ENCODE measurements at regions not wholly inside any gene's neighbourhood (a gene's known extent, or its start where the extent isn't known, plus 50 kb on each side); places are given as distances from the start of the nearest gene placed in this dataset.

- no peak for TF ChIP-seq CTCF (IDR thresholded peaks at IDR 0.05)
- no peak for TF ChIP-seq REST (IDR thresholded peaks at IDR 0.05; ENCODE audit: insufficient read depth in 1 of 2, low read depth in 2 of 2, low read length in 1 of 2)
- no peak for TF ChIP-seq POLR2AphosphoS5 (IDR thresholded peaks at IDR 0.05; ENCODE audit: low read depth, low read length)
Measured at GRCh38 chr22:47920380-47920959, 1158.0 kb downstream of the TBC1D22A start.

Data from Panc1 (cell line).